ENCODE measurements at regions not wholly inside any gene's neighbourhood (a gene's known extent, or its start where the extent isn't known, plus 50 kb on each side); places are given as distances from the start of the nearest gene placed in this dataset.

DNA sequence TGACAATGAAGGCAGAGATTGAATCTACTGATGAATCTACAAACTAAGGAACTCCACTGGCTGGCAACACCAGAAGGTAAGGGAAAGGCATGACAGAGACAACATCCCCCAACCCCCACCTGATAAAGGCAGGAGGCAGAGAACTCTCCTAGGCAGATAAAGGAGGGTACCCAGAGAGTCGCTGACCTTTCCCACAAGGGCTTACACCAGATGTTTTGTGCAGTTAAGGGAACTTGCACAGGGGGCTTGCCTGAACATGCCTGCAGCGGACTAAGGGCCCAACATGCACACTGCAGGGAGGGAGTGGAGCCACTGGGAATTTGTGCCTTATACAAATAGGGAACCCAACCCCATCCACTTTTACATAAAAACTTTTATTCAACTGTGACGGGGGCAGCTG lies 1996.9 kb upstream of the RAG2 start:
- no peak overlapping the region for H3K4me3 Mint-ChIP-seq (ENCODE audit: low read depth)
- no peaks in the 10 kb centered on the region for H3K9me3 Mint-ChIP-seq (ENCODE audit: low read depth)
- no peaks in the 10 kb centered on the region for H3K36me3 Mint-ChIP-seq (ENCODE audit: insufficient read depth)
- TF ChIP-seq, protein P1, sequence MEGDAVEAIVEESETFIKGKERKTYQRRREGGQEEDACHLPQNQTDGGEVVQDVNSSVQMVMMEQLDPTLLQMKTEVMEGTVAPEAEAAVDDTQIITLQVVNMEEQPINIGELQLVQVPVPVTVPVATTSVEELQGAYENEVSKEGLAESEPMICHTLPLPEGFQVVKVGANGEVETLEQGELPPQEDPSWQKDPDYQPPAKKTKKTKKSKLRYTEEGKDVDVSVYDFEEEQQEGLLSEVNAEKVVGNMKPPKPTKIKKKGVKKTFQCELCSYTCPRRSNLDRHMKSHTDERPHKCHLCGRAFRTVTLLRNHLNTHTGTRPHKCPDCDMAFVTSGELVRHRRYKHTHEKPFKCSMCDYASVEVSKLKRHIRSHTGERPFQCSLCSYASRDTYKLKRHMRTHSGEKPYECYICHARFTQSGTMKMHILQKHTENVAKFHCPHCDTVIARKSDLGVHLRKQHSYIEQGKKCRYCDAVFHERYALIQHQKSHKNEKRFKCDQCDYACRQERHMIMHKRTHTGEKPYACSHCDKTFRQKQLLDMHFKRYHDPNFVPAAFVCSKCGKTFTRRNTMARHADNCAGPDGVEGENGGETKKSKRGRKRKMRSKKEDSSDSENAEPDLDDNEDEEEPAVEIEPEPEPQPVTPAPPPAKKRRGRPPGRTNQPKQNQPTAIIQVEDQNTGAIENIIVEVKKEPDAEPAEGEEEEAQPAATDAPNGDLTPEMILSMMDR (IDR thresholded peaks at IDR 0.05; ENCODE audit: unreplicated experiment) = no peak
- no peak for DNase-seq (ENCODE audit: low spot score, unreplicated experiment)
- no peaks in the 10 kb centered on the region for H3K27me3 Mint-ChIP-seq
- H3K27ac Mint-ChIP-seq = no peak overlapping the region
- H3K4me1 Mint-ChIP-seq (ENCODE audit: low read depth) = no peaks in the 10 kb centered on the region

- H3K36me3 Mint-ChIP-seq (ENCODE audit: insufficient read depth) = no peaks in the 10 kb centered on the region
- TF ChIP-seq, protein P1 (IDR thresholded peaks at IDR 0.05; ENCODE audit: unreplicated experiment) = no peak
- H3K9me3 Mint-ChIP-seq (ENCODE audit: low read depth) = no peaks in the 10 kb centered on the region
- H3K27me3 Mint-ChIP-seq = no peaks in the 10 kb centered on the region
- H3K4me1 Mint-ChIP-seq (ENCODE audit: low read depth) = no peaks in the 10 kb centered on the region
- no peak overlapping the region for H3K4me3 Mint-ChIP-seq (ENCODE audit: low read depth)
- no peak for DNase-seq (ENCODE audit: low spot score, unreplicated experiment)
- no peak overlapping the region for H3K27ac Mint-ChIP-seq
Observed at GRCh38 chr11:38593649-38594048, 1995.6 kb upstream of the RAG2 start.

- Mint-ChIP-seq H3K36me3 (ENCODE audit: insufficient read depth) (no peaks in the 10 kb centered on the region), H3K9me3 (ENCODE audit: low read depth) (peaks cover 8% of the 10 kb centered on the region), H3K4me3 (ENCODE audit: low read depth) (no peak overlapping the region), H3K27ac (no peak overlapping the region), H3K27me3 (no peaks in the 10 kb centered on the region), H3K4me1 (ENCODE audit: low read depth) (no peaks in the 10 kb centered on the region)
- TF ChIP-seq, protein P1 (IDR thresholded peaks at IDR 0.05; ENCODE audit: unreplicated experiment) = no peak
- no peak for DNase-seq (ENCODE audit: low spot score, unreplicated experiment)
Observed at GRCh38 chr11:38582756-38583155, 1984.7 kb upstream of the RAG2 start.

- no peak overlapping the region for H3K4me3 Mint-ChIP-seq (ENCODE audit: low read depth)
- H3K27me3 Mint-ChIP-seq = no peaks in the 10 kb centered on the region
- no peak overlapping the region for H3K27ac Mint-ChIP-seq
- H3K9me3 Mint-ChIP-seq (ENCODE audit: low read depth) = peaks cover 14% of the 10 kb centered on the region
- TF ChIP-seq, protein P1 (IDR thresholded peaks at IDR 0.05; ENCODE audit: unreplicated experiment) = no peak
- no peaks in the 10 kb centered on the region for H3K36me3 Mint-ChIP-seq (ENCODE audit: insufficient read depth)
- H3K4me1 Mint-ChIP-seq (ENCODE audit: low read depth) = no peaks in the 10 kb centered on the region
- DNase-seq (ENCODE audit: low spot score, unreplicated experiment) = no peak
Observed at GRCh38 chr11:38582151-38582550, 1984.1 kb upstream of the RAG2 start.

DNA sequence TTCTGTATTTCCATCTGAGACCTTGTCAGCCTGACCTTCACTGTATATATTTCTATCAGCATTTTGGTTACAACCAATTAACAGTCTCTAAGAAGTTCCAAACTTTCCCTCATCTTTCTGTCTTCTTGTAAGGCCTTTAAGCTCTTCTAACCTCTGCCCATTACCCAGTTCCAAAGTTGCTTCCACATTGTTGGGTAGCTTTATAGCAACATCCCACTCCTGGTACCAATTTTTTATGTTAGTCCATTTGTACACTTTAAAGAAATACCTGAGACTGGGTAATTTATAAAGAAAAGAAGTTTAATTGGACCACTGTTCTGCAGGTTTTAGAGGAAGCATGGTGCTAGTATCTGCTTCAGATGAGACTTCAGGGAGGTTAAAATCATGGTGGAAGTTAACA lies 1979.7 kb upstream of the RAG2 start:
- Mint-ChIP-seq H3K4me1 (ENCODE audit: low read depth) (no peaks in the 10 kb centered on the region), H3K36me3 (ENCODE audit: insufficient read depth) (peaks cover 2% of the 10 kb centered on the region), H3K4me3 (ENCODE audit: low read depth) (no peak overlapping the region), H3K27ac (no peak overlapping the region), H3K9me3 (ENCODE audit: low read depth) (peaks cover 17% of the 10 kb centered on the region), H3K27me3 (no peaks in the 10 kb centered on the region)
- TF ChIP-seq, protein P1 (IDR thresholded peaks at IDR 0.05; ENCODE audit: unreplicated experiment) = no peak
- no peak for DNase-seq (ENCODE audit: low spot score, unreplicated experiment)
